Liver (tissue), 8 donors: ENCODE measurements at regions not wholly inside any gene's neighbourhood (a gene's known extent, or its start where the extent isn't known, plus 50 kb on each side); places are given as distances from the start of the nearest gene placed in this dataset.

Experiments used
- DNase-seq: peaks from one replicate; pipeline ENCODE4 v3.0.0-alpha.2; 2017; ENCODE audit warnings: low spot score
- H3K27ac ChIP-seq, 2 donors: one replicate each; pipeline ENCODE4 v1.7.0; 2013; ENCODE audit warnings: inconsistent platforms in 2 of 2, low read length in 2 of 2, control low read depth in 1 of 2, low read depth in 1 of 2, mild to moderate bottlenecking in 1 of 2
- H3K27me3 ChIP-seq, 4 donors: one replicate each; pipeline versions ENCODE4 v1.6.1 to v1.7.0; 2013; ENCODE audit warnings: low read length in 3 of 4, inconsistent platforms in 1 of 4, mild to moderate bottlenecking in 1 of 4, moderate library complexity in 1 of 4; ENCODE audit not compliant: control insufficient read depth in 4 of 4, insufficient read depth in 4 of 4
- H3K36me3 ChIP-seq, 4 donors: one replicate each; pipeline versions ENCODE4 v1.6.1 to v1.7.0; 2013; ENCODE audit warnings: low read length in 3 of 4, mild to moderate bottlenecking in 3 of 4, low read depth in 1 of 4, moderate library complexity in 1 of 4; ENCODE audit not compliant: control insufficient read depth in 4 of 4, insufficient read depth in 3 of 4
- H3K4me1 ChIP-seq, 4 donors: one replicate each; pipeline versions ENCODE4 v1.6.1 to v1.7.0; 2013; ENCODE audit warnings: low read length in 3 of 4, mild to moderate bottlenecking in 3 of 4, moderate library complexity in 1 of 4; ENCODE audit not compliant: control insufficient read depth in 4 of 4, insufficient read depth in 4 of 4
- H3K4me3 ChIP-seq, 3 donors: one replicate each; pipeline versions ENCODE4 v1.6.1 to v1.7.0; 2013; ENCODE audit warnings: low read length in 3 of 3, control low read depth in 1 of 3, low read depth in 1 of 3, mild to moderate bottlenecking in 1 of 3
- H3K9ac ChIP-seq, 2 donors: one replicate each; pipeline ENCODE4 v1.7.0; 2013; ENCODE audit warnings: low read length in 2 of 2, mild to moderate bottlenecking in 2 of 2, moderate library complexity in 2 of 2, control low read depth in 1 of 2, low read depth in 1 of 2
- H3K9me3 ChIP-seq, 4 donors: one replicate each; pipeline versions ENCODE4 v1.6.1 to v1.7.0; 2013; ENCODE audit warnings: low read length in 3 of 4; ENCODE audit not compliant: control insufficient read depth in 4 of 4
- ATF3 ChIP-seq: IDR thresholded peaks from 2 replicates; pipeline ENCODE4 v1.6.1; 2016; ENCODE audit warnings: antibody characterized with exemption
- CTCF ChIP-seq: fragments of 150-350 bp; IDR thresholded peaks from 2 replicates; pipeline ENCODE4 v1.5.1; 2017; ENCODE audit warnings: improper control_type of control experiment, low read depth, low read length; ENCODE audit not compliant: missing input control
- GABPA ChIP-seq, 2 donors: IDR thresholded peaks in 1 of 2; conservative IDR thresholded peaks in 1 of 2; 2 replicates each; pipeline ENCODE4 v1.6.1; 2016; ENCODE audit warnings: antibody characterized with exemption in 2 of 2, mild to moderate bottlenecking in 1 of 2, moderate library complexity in 1 of 2
- MAX ChIP-seq: IDR thresholded peaks from 2 replicates; pipeline ENCODE4 v1.6.1; 2016; ENCODE audit warnings: antibody characterized with exemption
- NR2F2 ChIP-seq: IDR thresholded peaks from 2 replicates; pipeline ENCODE4 v1.6.1; 2016; ENCODE audit warnings: antibody characterized with exemption
- REST ChIP-seq: IDR thresholded peaks from 2 replicates; pipeline ENCODE4 v1.6.1; 2016; ENCODE audit warnings: antibody characterized with exemption, mild to moderate bottlenecking
- SP1 ChIP-seq: IDR thresholded peaks from 2 replicates; pipeline ENCODE4 v1.6.1; 2018; ENCODE audit warnings: antibody characterized with exemption, mild to moderate bottlenecking
- TAF1 ChIP-seq: conservative IDR thresholded peaks from 2 replicates; pipeline ENCODE4 v1.6.1; 2016; ENCODE audit warnings: antibody characterized with exemption, mild to moderate bottlenecking
- ZBTB33 ChIP-seq: IDR thresholded peaks from 2 replicates; pipeline ENCODE4 v1.6.1; 2016; ENCODE audit warnings: antibody characterized with exemption
- WGBS: extraction: QIAGEN DNeasy Blood & Tissue Kit; methylation state at CpG from one replicate; pipeline ENCODE4 v1.1.7; 2013; 5-methylcytosine and 5-hydroxymethylcytosine counted together
- donor health status: healthy.
- donor health status: healthy.
- donor health status: healthy.
- donor health status: healthy.
- donor health status: healthy.

- H3K4me1 ChIP-seq, result no peaks in the 10 kb centered on the region
- TF ChIP-seq NR2F2 (no peak), CTCF (no peak), TAF1 (no peak), ZBTB33 (no peak), ATF3 (no peak)
- no peak overlapping the region for H3K9ac ChIP-seq
- DNase-seq, result no peak
- no peak overlapping the region for H3K27ac ChIP-seq
- peaks cover 0 to 3% (median 0%) of the 10 kb centered on the region in 4 donors for H3K9me3 ChIP-seq
- WGBS, result 28% methylated on average over 3 of the region's 3 CpGs
- H3K4me3 ChIP-seq, result no peak overlapping the region
- H3K27me3 ChIP-seq, result no peaks in the 10 kb centered on the region
- no peaks in the 10 kb centered on the region for H3K36me3 ChIP-seq
Measured at GRCh38 chr10:18984531-18984930, 64.1 kb upstream of the MALRD1 start.

- TF ChIP-seq MAX (no peak), TAF1 (no peak), GABPA (IDR thresholded peaks at IDR 0.05 in 1 of 2, conservative IDR thresholded peaks at IDR 0.05 in 1 of 2) (no peak), SP1 (no peak), ZBTB33 (no peak), CTCF (no peak), REST (no peak)
- H3K27ac ChIP-seq, result no peak overlapping the region
- H3K4me3 ChIP-seq, result no peak overlapping the region
- H3K27me3 ChIP-seq, result no peaks in the 10 kb centered on the region
- H3K4me1 ChIP-seq, result no peaks in the 10 kb centered on the region
- WGBS, result 76% methylated on average over 2 of the region's 2 CpGs
- H3K9ac ChIP-seq, result no peak overlapping the region
- peaks cover 0 to 3% (median 0%) of the 10 kb centered on the region in 4 donors for H3K9me3 ChIP-seq
- DNase-seq, result no peak
- no peaks in the 10 kb centered on the region for H3K36me3 ChIP-seq
Measured at GRCh38 chr10:18988338-18988737, 60.3 kb upstream of the MALRD1 start.
